ENCODE measurements at regions not wholly inside any gene's neighbourhood (a gene's known extent, or its start where the extent isn't known, plus 50 kb on each side); places are given as distances from the start of the nearest gene placed in this dataset.
"Not testable (repeated sequence)": the region's sequence is repeated elsewhere in the genome, so short reads cannot be mapped to it uniquely, and the experiment has no call there.

DNA sequence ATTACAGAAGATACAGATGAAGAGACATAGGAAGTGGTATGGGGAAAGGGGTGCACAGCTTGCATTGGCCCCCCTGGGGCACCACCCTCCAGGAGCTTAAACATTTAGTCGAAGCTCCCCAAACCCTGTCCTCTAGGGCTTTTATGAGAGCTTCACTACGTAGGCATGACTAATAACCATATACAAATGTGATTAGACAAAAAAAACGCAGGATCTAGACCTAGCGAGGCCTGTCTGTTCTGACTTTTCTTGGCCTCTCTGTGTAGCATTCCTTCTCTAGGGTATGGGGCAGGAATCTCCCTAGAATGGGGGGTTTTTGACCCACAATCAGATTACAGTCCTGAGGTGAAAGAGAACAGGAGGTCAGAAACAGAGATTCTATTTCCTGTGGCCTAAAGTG is 293.7 kb upstream of the GALNTL6 start:
- DNase-seq = no peak
- no peaks in the 10 kb centered on the region for H3K4me1 ChIP-seq
- H3K4me3 ChIP-seq = no peak overlapping the region
- 88 to 92% methylated on average over 4 of the region's 4 CpGs for WGBS, 2 donors
- H3K36me3 ChIP-seq (ENCODE audit: low read depth, missing control alignments) = no peaks in the 10 kb centered on the region
- no peaks in the 10 kb centered on the region for H3K9me3 ChIP-seq
- intact Hi-C loops (cut with DNase I; ENCODE audit: low total_unique reads) = no loop called here
- TF ChIP-seq, protein P1, sequence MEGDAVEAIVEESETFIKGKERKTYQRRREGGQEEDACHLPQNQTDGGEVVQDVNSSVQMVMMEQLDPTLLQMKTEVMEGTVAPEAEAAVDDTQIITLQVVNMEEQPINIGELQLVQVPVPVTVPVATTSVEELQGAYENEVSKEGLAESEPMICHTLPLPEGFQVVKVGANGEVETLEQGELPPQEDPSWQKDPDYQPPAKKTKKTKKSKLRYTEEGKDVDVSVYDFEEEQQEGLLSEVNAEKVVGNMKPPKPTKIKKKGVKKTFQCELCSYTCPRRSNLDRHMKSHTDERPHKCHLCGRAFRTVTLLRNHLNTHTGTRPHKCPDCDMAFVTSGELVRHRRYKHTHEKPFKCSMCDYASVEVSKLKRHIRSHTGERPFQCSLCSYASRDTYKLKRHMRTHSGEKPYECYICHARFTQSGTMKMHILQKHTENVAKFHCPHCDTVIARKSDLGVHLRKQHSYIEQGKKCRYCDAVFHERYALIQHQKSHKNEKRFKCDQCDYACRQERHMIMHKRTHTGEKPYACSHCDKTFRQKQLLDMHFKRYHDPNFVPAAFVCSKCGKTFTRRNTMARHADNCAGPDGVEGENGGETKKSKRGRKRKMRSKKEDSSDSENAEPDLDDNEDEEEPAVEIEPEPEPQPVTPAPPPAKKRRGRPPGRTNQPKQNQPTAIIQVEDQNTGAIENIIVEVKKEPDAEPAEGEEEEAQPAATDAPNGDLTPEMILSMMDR (IDR thresholded peaks at IDR 0.05) = no peak
- no peak for TF ChIP-seq POLR2A (IDR thresholded peaks at IDR 0.05)
- no peaks in the 10 kb centered on the region for H3K27me3 ChIP-seq
- no peak overlapping the region for H3K27ac ChIP-seq

DNA sequence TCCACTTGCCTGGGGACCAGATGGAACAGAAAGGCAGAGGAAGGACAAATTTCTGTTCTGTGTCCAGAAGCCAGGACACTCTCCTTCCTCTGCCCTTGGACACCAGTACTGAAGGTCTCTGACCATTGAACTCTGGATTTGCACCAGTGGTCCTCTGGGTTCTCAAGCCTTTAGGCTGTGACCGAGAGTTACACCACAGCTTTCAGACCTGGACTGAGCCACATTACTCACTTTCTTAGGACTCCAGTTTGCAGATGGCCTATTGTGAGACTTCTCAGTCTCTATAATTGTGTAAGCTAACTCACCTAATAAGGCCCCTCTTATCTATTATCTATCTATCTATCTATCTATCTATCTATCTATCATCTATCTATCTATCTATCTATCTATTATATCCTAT is 295.3 kb upstream of the GALNTL6 start:
- Histone ChIP-seq H3K36me3 (ENCODE audit: low read depth, missing control alignments) (no peaks in the 10 kb centered on the region), H3K4me3 (no peak overlapping the region), H3K9me3 (no peaks in the 10 kb centered on the region), H3K4me1 (no peaks in the 10 kb centered on the region), H3K27ac (no peak overlapping the region), H3K27me3 (no peaks in the 10 kb centered on the region)
- no peak for DNase-seq
- WGBS, 2 donors = 80 to 96% methylated on average over 1 of the region's 1 CpG
- TF ChIP-seq, protein P1 (IDR thresholded peaks at IDR 0.05) = no peak
- no peak for TF ChIP-seq POLR2A (IDR thresholded peaks at IDR 0.05)
- intact Hi-C loops (cut with DNase I; ENCODE audit: low total_unique reads) = no loop called here

DNA sequence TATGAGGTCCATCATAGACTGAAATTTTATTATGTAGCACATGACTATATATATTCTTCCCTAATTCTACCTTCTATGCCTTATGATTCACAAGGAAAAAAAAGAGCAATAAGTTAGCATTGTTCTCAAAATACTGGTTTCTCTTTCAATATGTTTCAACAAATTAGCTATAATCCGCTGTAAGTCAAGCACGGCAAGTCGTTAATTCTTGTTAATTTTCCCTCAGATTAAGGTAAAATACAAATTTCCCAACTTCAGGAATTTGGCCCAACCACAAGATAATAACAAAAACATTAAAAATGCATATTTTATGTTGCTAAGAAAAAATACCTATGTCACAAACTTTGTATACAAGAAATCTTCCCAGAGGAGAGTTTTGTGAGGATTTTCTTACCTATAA is 296.5 kb upstream of the GALNTL6 start:
- no peaks in the 10 kb centered on the region for H3K36me3 ChIP-seq (ENCODE audit: low read depth, missing control alignments)
- H3K9me3 ChIP-seq = no peaks in the 10 kb centered on the region
- TF ChIP-seq, protein P1 (IDR thresholded peaks at IDR 0.05) = no peak
- TF ChIP-seq POLR2A (IDR thresholded peaks at IDR 0.05) = no peak
- intact Hi-C loops (cut with DNase I; ENCODE audit: low total_unique reads) = no loop called here
- H3K27me3 ChIP-seq = no peaks in the 10 kb centered on the region
- no peaks in the 10 kb centered on the region for H3K4me1 ChIP-seq
- H3K4me3 ChIP-seq = no peak overlapping the region
- no peak overlapping the region for H3K27ac ChIP-seq
- 51 to 57% methylated on average over 3 of the region's 3 CpGs for WGBS, 2 donors
- DNase-seq = no peak

DNA sequence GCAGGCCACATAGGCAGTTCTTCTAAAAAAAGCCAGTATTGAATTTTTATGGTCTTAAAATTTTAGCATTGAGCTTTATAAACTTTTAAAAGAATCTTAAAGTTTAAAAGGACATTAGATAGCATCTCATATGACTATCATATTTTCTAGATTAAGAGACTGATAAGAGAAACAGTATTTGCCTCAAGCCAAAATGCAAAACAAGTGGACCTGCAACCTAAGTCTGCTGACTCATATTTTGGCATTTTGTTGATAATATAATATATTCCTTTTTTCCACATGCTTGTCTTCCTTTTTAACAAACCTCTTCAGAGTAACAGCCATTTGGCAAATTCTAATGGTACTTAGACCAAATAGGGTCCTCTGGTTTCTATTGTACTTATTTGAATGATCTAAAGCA is 328.5 kb upstream of the GALNTL6 start:
- TF ChIP-seq, protein P1 (IDR thresholded peaks at IDR 0.05) = no peak
- TF ChIP-seq POLR2A (IDR thresholded peaks at IDR 0.05) = no peak
- intact Hi-C loops (cut with DNase I; ENCODE audit: low total_unique reads) = no loop called here
- Histone ChIP-seq H3K27ac (no peak overlapping the region), H3K36me3 (ENCODE audit: low read depth, missing control alignments) (no peaks in the 10 kb centered on the region), H3K4me3 (no peak overlapping the region), H3K9me3 (no peaks in the 10 kb centered on the region), H3K4me1 (no peaks in the 10 kb centered on the region), H3K27me3 (no peaks in the 10 kb centered on the region)
- no peak for DNase-seq

DNA sequence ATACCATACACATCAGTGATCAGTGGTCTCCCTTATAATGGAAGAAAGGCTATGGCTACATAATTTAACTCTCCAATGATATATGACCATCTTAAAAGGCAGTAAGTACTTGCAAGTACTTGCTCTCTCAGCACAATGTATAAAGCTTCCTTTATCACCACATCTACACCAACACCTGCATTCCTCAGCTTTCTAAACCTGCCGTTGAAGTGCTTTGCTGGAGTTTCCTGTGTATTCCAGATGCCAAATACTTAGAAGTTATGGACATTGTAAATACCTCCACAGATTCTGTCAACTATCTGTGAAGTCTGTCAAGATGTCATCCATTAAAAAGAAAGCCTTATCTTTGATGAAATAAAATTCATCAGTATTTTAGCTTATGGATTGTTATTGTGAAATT is 335.0 kb upstream of the GALNTL6 start:
- intact Hi-C loops (cut with DNase I; ENCODE audit: low total_unique reads) = no loop called here
- H3K27me3 ChIP-seq = no peaks in the 10 kb centered on the region
- no peaks in the 10 kb centered on the region for H3K9me3 ChIP-seq
- no peak overlapping the region for H3K27ac ChIP-seq
- H3K36me3 ChIP-seq (ENCODE audit: low read depth, missing control alignments) = no peaks in the 10 kb centered on the region
- TF ChIP-seq POLR2A (IDR thresholded peaks at IDR 0.05) = no peak
- TF ChIP-seq, protein P1 (IDR thresholded peaks at IDR 0.05) = no peak
- H3K4me1 ChIP-seq = no peaks in the 10 kb centered on the region
- H3K4me3 ChIP-seq = no peak overlapping the region
- DNase-seq = no peak
- 38 to 64% methylated on average over 1 of the region's 1 CpG for WGBS, 2 donors

DNA sequence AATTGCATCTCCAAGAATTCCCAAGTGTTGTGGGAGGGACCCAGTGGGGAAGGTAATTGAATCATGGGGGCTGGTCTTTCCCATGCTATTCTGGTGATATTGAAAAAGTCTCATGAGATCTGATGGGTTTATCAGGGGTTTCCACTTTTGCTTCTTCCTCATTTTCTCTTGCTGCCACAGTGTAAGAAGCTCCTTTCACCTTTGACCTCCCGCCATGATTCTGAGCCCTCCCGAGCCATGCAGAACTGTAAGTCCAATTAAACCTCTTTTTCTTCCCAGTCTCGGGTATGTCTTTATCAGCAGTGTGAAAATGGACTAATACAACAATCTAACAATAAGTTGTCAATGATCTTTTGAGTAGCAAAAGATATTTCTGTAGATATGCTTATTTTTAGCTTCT is 338.1 kb upstream of the GALNTL6 start:
- not testable (repeated sequence) for H3K4me1 ChIP-seq

More for the DNA sequence above, 338.1 kb upstream of the GALNTL6 start:
- H3K9me3 ChIP-seq; H3K27me3 ChIP-seq; intact Hi-C loops (cut with DNase I; ENCODE audit: low total_unique reads); H3K36me3 ChIP-seq (ENCODE audit: low read depth, missing control alignments); H3K4me3 ChIP-seq; DNase-seq; H3K27ac ChIP-seq: not testable (repeated sequence)
- WGBS, 2 donors = 84 to 91% methylated on average over 3 of the region's 3 CpGs

All from testis (tissue), 2 donors.